OCI-LY7 (cell line): ENCODE measurements at regions not wholly inside any gene's neighbourhood (a gene's known extent, or its start where the extent isn't known, plus 50 kb on each side); places are given as distances from the start of the nearest gene placed in this dataset.

Source experiments
- BruUV-seq: library from RNA; stranded (reverse); fragments of 400-500 nt; replicated peaks from 2 replicates; lab custom pipeline; 2021; lab: Mats Ljungman, UMichigan
- CTCF ChIA-PET: fragments of 300-600 bp; sonication (Branson Sonifier 250); formaldehyde crosslinking; loops from one replicate; lab custom pipeline; 2022; ENCODE audit warnings: antibody characterized with exemption; ENCODE audit not compliant: unreplicated experiment; lab: Charles Lee
- POLR2A ChIA-PET: fragments of 300-600 bp; sonication (Branson Sonifier 250); formaldehyde crosslinking; loops from one replicate; lab custom pipeline; 2022; ENCODE audit warnings: antibody characterized with exemption; lab: Charles Lee
- DNase-seq: peaks from one replicate; pipeline ENCODE4 v3.0.0-alpha.2; 2015; ENCODE audit warnings: low spot score
- H2AFZ ChIP-seq: fragments of 200-600 bp; sonication (generic), shearing (Covaris generic); 2 replicates; pipeline ENCODE4 v1.6.1; 2014; ENCODE audit warnings: mild to moderate bottlenecking, antibody characterized with exemption, low read length, moderate library complexity
- H3K27ac ChIP-seq: fragments of 200-600 bp; sonication (generic); 2 replicates; pipeline ENCODE4 v1.5.1; 2014; ENCODE audit warnings: mixed run types, low read depth, mild to moderate bottlenecking, moderate library complexity, low read length, inconsistent platforms; ENCODE audit not compliant: poor library complexity, severe bottlenecking
- H3K36me3 ChIP-seq: fragments of 200-600 bp; sonication (generic); 2 replicates; pipeline ENCODE4 v1.6.1; 2014; ENCODE audit warnings: mild to moderate bottlenecking, antibody characterized with exemption, low read length, moderate library complexity, mixed read lengths; ENCODE audit not compliant: insufficient read depth
- H3K4me1 ChIP-seq: fragments of 200-600 bp; sonication (generic); 2 replicates; pipeline ENCODE4 v1.5.1; 2014; ENCODE audit warnings: mild to moderate bottlenecking, low read length; ENCODE audit not compliant: insufficient read depth, poor library complexity, severe bottlenecking
- H3K4me2 ChIP-seq: fragments of 200-600 bp; sonication (generic); 2 replicates; pipeline ENCODE4 v1.6.1; 2014; ENCODE audit warnings: mild to moderate bottlenecking, low read length
- H3K4me3 ChIP-seq: fragments of 200-600 bp; sonication (generic); 2 replicates; pipeline ENCODE4 v1.5.1; 2014; ENCODE audit warnings: mild to moderate bottlenecking, low read depth, low read length; ENCODE audit not compliant: poor library complexity, severe bottlenecking
- H3K79me2 ChIP-seq: fragments of 200-600 bp; sonication (generic); 2 replicates; pipeline ENCODE4 v1.6.1; 2016; ENCODE audit warnings: low read depth, mild to moderate bottlenecking, low read length, moderate library complexity, mixed read lengths; ENCODE audit not compliant: insufficient read depth
- H3K9me2 ChIP-seq: fragments of 200-600 bp; sonication (generic); 2 replicates; pipeline ENCODE4 v1.6.1; 2016; ENCODE audit warnings: mild to moderate bottlenecking, low read length, mixed read lengths; ENCODE audit not compliant: insufficient read depth
- H3K9me3 ChIP-seq: fragments of 200-600 bp; sonication (generic); 2 replicates; pipeline ENCODE4 v1.6.1; 2014; ENCODE audit warnings: mild to moderate bottlenecking, mixed run types, low read length, mixed read lengths
- H4K20me1 ChIP-seq: fragments of 200-600 bp; sonication (generic); 2 replicates; pipeline ENCODE4 v1.6.1; 2014; ENCODE audit warnings: mild to moderate bottlenecking, antibody characterized with exemption, low read length, moderate library complexity, mixed read lengths; ENCODE audit not compliant: insufficient read depth
- CTCF ChIP-seq: fragments of 200-600 bp; sonication (generic); conservative IDR thresholded peaks from 2 replicates; pipeline ENCODE4 v1.5.1; 2014; ENCODE audit warnings: mild to moderate bottlenecking, antibody characterized with exemption, low read length, moderate library complexity, mixed read lengths
- EZH2phosphoT487 ChIP-seq: fragments of 200-600 bp; sonication (generic); IDR thresholded peaks from 2 replicates; pipeline ENCODE4 v1.6.1; 2018; ENCODE audit warnings: low read depth, borderline replicate concordance, mild to moderate bottlenecking, mixed run types, antibody characterized with exemption, low read length, moderate library complexity, mixed read lengths
- intact Hi-C: fragments of 100-400 bp; cut with micrococcal nuclease; formaldehyde crosslinking; loops from one replicate; pipeline ENCODE4 v1.10.0; 2022; ENCODE audit not compliant: unreplicated experiment

DNA sequence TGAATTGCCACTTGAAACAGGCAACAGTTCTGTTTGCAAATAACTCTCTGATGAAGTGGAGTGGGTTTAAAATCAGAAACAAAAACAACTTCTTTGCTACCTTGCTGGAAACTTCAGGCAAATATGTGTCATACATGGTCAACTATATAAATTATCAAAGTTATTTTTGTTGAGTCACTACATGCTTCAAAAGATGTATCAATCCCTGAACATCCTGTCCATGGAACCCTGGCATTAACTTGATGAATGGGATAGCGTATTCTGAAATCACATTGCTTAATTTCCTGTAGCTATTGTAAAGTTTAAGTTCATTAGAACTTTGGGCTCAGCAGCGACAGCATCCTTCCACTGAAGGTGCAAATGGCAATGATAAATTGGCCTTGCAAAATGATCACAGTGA is 213.6 kb upstream of the MAF start:
- H3K9me3 ChIP-seq, result no peaks in the 10 kb centered on the region
- ChIA-PET CTCF (no interaction called here), POLR2A (no interaction called here)
- no peaks in the 10 kb centered on the region for H3K9me2 ChIP-seq
- no peaks in the 10 kb centered on the region for H4K20me1 ChIP-seq
- H3K4me2 ChIP-seq, result no peak overlapping the region
- no peak overlapping the region for H3K4me3 ChIP-seq
- TF ChIP-seq CTCF, result no peak
- TF ChIP-seq EZH2phosphoT487, result no peak
- no peaks in the 10 kb centered on the region for H3K36me3 ChIP-seq
- no peak overlapping the region for H3K27ac ChIP-seq
- no peaks in the 10 kb centered on the region for H3K79me2 ChIP-seq
- DNase-seq, result no peak
- no peaks in the 10 kb centered on the region for H3K4me1 ChIP-seq
- H2AFZ ChIP-seq, result no peak overlapping the region
- intact Hi-C loops, result no loop called here
- BruUV-seq, result no TSS peak

- Histone ChIP-seq H2AFZ (no peak overlapping the region), H3K27ac (no peak overlapping the region), H3K4me3 (no peak overlapping the region), H3K79me2 (no peaks in the 10 kb centered on the region), H3K4me1 (no peaks in the 10 kb centered on the region), H3K36me3 (no peaks in the 10 kb centered on the region), H4K20me1 (no peaks in the 10 kb centered on the region), H3K4me2 (no peak overlapping the region), H3K9me2 (no peaks in the 10 kb centered on the region), H3K9me3 (no peaks in the 10 kb centered on the region)
- DNase-seq, result no peak
- intact Hi-C loops, result no loop called here
- TF ChIP-seq EZH2phosphoT487, result no peak
- no peak for TF ChIP-seq CTCF
- ChIA-PET CTCF (no interaction called here), POLR2A (no interaction called here)
- BruUV-seq, result no TSS peak
These were observed 211.0 kb upstream of the MAF start for GRCh38 chr16:79811541-79811940.

DNA sequence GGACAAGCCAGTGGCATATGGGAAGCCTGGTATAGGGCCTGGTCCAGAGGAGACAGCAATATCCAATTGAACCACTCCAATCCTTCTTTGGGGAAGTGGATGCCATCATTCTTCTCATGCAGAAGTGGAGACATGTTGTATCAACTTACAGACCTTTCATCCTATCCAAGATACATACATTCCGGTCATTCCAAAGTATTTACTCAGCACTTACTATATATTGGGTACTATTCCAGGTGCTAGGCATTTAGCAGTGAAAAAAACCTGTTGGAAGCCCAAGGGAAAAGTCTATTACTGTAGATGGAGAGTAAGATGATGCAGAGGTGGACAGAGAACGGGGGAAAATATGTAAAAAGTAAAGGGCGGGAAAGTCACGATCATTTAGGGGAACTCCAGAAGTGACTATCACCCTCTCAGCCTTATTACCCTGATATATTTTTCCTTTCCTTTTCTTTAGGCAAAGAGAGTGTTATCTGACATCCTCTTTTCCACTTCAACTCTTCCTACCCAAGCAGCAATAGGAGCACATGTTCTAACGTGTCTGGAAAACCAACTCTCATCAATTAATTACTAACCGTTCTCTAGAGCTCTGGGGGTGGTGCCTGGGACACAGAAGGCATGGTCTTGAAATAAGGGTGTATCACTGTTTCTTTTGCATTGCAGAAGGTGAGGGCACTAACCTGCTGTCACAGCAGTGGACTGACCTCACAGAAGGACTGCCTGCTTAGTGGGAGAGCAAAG is 210.1 kb upstream of the MAF start:
- Histone ChIP-seq H4K20me1 (no peaks in the 10 kb centered on the region), H3K27ac (no peak overlapping the region), H3K36me3 (no peaks in the 10 kb centered on the region), H3K4me3 (no peak overlapping the region), H2AFZ (no peak overlapping the region), H3K9me2 (no peaks in the 10 kb centered on the region), H3K79me2 (no peaks in the 10 kb centered on the region), H3K4me1 (no peaks in the 10 kb centered on the region), H3K9me3 (no peaks in the 10 kb centered on the region), H3K4me2 (no peak overlapping the region)
- POLR2A ChIA-PET, result no interaction called here
- intact Hi-C loops, result no loop called here
- no peak for DNase-seq
- TF ChIP-seq EZH2phosphoT487 (no peak), CTCF (no peak)
- CTCF ChIA-PET, result no interaction called here
- no TSS peak for BruUV-seq
